ENCODE measurements at regions not wholly inside any gene's neighbourhood (a gene's known extent, or its start where the extent isn't known, plus 50 kb on each side); places are given as distances from the start of the nearest gene placed in this dataset.
"Not testable (repeated sequence)": the region's sequence is repeated elsewhere in the genome, so short reads cannot be mapped to it uniquely, and the experiment has no call there.

DNA sequence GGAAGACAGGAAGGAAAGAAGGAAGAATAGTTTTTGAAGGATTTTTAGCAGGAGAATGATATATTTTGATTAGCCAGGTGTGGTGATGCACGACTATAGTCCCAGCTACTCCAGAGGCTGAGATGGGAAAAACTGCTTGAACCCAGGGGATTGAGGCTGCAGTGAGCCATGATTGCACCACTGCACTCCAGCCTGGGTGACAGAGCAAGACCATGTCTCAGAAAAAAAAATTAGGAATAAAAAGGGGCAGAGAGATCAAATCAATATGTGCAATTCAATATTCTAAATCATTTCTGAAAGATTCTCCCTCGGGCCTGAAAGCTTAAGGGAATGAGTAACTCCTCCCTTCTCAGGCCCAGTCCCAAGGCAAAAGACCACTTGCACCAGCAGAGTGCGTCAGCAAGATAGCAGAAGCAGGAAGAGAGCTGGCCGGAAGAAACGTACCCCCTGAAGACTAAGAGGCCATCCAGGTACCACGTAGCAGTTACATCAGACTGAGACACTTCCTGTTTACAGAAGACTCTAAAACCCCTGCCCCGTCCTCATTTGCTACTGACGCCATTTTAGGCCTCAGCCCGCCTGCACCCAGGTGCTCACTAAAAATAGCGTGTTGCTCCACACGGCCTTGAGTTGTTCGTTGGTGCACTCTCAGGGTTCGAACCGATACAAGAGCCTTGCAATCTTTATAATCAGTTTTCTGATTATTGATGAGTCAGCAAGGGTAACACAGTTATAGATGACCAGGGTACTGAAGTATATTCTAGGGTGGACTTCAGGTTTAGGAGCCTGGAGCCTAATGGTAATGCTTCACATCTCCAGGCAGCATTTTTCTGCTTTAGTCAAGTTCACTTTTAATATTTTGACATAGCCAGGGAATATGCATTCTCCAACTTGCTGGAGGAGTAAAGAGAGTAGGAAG is 57.7 kb upstream of the CSRP2 start (continued):
- TF ChIP-seq, protein P1, sequence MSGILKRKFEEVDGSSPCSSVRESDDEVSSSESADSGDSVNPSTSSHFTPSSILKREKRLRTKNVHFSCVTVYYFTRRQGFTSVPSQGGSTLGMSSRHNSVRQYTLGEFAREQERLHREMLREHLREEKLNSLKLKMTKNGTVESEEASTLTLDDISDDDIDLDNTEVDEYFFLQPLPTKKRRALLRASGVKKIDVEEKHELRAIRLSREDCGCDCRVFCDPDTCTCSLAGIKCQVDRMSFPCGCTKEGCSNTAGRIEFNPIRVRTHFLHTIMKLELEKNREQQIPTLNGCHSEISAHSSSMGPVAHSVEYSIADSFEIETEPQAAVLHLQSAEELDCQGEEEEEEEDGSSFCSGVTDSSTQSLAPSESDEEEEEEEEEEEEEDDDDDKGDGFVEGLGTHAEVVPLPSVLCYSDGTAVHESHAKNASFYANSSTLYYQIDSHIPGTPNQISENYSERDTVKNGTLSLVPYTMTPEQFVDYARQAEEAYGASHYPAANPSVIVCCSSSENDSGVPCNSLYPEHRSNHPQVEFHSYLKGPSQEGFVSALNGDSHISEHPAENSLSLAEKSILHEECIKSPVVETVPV (CRISPR knock-in tag; IDR thresholded peaks at IDR 0.05), result no peak
- TF ChIP-seq ZNF70 (CRISPR knock-in tag; IDR thresholded peaks at IDR 0.05), result no peak
- TF ChIP-seq, protein P2, sequence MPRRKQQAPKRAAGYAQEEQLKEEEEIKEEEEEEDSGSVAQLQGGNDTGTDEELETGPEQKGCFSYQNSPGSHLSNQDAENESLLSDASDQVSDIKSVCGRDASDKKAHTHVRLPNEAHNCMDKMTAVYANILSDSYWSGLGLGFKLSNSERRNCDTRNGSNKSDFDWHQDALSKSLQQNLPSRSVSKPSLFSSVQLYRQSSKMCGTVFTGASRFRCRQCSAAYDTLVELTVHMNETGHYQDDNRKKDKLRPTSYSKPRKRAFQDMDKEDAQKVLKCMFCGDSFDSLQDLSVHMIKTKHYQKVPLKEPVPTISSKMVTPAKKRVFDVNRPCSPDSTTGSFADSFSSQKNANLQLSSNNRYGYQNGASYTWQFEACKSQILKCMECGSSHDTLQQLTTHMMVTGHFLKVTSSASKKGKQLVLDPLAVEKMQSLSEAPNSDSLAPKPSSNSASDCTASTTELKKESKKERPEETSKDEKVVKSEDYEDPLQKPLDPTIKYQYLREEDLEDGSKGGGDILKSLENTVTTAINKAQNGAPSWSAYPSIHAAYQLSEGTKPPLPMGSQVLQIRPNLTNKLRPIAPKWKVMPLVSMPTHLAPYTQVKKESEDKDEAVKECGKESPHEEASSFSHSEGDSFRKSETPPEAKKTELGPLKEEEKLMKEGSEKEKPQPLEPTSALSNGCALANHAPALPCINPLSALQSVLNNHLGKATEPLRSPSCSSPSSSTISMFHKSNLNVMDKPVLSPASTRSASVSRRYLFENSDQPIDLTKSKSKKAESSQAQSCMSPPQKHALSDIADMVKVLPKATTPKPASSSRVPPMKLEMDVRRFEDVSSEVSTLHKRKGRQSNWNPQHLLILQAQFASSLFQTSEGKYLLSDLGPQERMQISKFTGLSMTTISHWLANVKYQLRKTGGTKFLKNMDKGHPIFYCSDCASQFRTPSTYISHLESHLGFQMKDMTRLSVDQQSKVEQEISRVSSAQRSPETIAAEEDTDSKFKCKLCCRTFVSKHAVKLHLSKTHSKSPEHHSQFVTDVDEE (CRISPR knock-in tag; IDR thresholded peaks at IDR 0.05), result no peak
- no peak for TF ChIP-seq ESRRG (CRISPR knock-in tag; IDR thresholded peaks at IDR 0.05)
- TF ChIP-seq PPARA (CRISPR knock-in tag; IDR thresholded peaks at IDR 0.05; ENCODE audit: borderline replicate concordance), result no peak
- no peak for TF ChIP-seq TOX (CRISPR knock-in tag; IDR thresholded peaks at IDR 0.05; ENCODE audit: borderline replicate concordance)
- TF ChIP-seq SNAI2 (CRISPR knock-in tag; IDR thresholded peaks at IDR 0.05), result no peak

DNA sequence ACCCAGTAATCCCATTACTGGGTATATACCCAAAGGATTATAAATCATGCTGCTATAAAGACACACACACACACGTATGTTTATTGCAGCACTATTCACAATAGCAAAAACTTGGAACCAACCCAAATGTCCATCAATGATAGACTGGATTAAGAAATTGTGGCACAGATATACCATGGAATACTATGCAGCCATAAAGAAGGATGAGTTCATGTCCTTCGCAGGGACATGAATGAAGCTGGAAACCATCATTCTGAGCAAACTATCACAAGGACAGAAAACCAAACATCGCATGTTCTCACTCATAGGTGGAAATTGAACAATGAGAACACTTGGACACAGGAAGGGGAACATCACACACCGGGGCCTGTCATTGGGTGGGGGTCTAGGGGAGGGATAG is 54.6 kb upstream of the CSRP2 start:
- not testable (repeated sequence) for ATAC-seq

DNA sequence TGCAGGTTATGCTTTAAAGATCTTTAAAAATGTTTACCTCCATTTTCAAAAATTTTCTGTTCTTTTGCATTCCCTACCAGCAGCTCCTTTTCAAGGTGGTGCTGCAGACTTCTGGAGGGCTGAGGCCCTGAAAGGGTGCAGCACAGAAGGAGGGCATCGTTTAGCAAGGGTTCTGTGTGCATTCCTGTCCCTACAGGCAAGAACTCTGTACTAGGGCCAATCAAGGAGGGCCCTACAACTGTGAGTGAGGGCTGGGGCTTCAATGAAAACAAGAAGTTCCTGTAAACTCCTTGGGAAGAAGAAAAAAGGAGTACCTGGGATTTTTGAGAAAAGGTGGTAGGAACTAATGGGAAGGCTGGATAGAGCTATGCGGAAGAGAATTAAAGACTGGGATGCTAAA is 50.7 kb upstream of the CSRP2 start:
- TF ChIP-seq RARB (CRISPR knock-in tag; IDR thresholded peaks at IDR 0.05), result no peak
- TF ChIP-seq ZNF8 (CRISPR knock-in tag; IDR thresholded peaks at IDR 0.05), result no peak
- TF ChIP-seq PATZ1 (CRISPR knock-in tag; IDR thresholded peaks at IDR 0.05; ENCODE audit: borderline replicate concordance), result no peak
- no peak for ATAC-seq
